Mucosa of rectum (tissue), 2 donors: ENCODE measurements at regions not wholly inside any gene's neighbourhood (a gene's known extent, or its start where the extent isn't known, plus 50 kb on each side); places are given as distances from the start of the nearest gene placed in this dataset.
"Not testable (repeated sequence)": the region's sequence is repeated elsewhere in the genome, so short reads cannot be mapped to it uniquely, and the experiment has no call there.

Experiments
- H3K27ac ChIP-seq, 2 donors: one replicate each; pipeline ENCODE4 v1.7.0; 2013; ENCODE audit warnings: inconsistent platforms in 2 of 2, low read depth in 2 of 2, low read length in 2 of 2
- H3K27me3 ChIP-seq, 2 donors: one replicate each; pipeline ENCODE4 v1.7.0; 2013; ENCODE audit warnings: low read length in 2 of 2; ENCODE audit not compliant: control insufficient read depth in 2 of 2, insufficient read depth in 2 of 2
- H3K36me3 ChIP-seq, 2 donors: one replicate each; pipeline ENCODE4 v1.7.0; 2013; ENCODE audit warnings: low read length in 2 of 2; ENCODE audit not compliant: control insufficient read depth in 2 of 2, insufficient read depth in 2 of 2
- H3K4me1 ChIP-seq, 2 donors: one replicate each; pipeline ENCODE4 v1.7.0; 2013; ENCODE audit warnings: low read length in 2 of 2, mild to moderate bottlenecking in 1 of 2; ENCODE audit not compliant: control insufficient read depth in 2 of 2, insufficient read depth in 2 of 2
- H3K4me3 ChIP-seq, 2 donors: one replicate each; pipeline ENCODE4 v1.7.0; 2013; ENCODE audit warnings: low read length in 2 of 2
- H3K9ac ChIP-seq, 2 donors: one replicate each; pipeline ENCODE4 v1.7.0; 2013; ENCODE audit warnings: low read length in 2 of 2, low read depth in 1 of 2, mild to moderate bottlenecking in 1 of 2
- H3K9me3 ChIP-seq, 2 donors: one replicate each; pipeline ENCODE4 v1.7.0; 2013; ENCODE audit warnings: low read length in 2 of 2; ENCODE audit not compliant: control insufficient read depth in 2 of 2
- donor health status: healthy.
- donor health status: Normal muscosa, but diverticular disease.

DNA sequence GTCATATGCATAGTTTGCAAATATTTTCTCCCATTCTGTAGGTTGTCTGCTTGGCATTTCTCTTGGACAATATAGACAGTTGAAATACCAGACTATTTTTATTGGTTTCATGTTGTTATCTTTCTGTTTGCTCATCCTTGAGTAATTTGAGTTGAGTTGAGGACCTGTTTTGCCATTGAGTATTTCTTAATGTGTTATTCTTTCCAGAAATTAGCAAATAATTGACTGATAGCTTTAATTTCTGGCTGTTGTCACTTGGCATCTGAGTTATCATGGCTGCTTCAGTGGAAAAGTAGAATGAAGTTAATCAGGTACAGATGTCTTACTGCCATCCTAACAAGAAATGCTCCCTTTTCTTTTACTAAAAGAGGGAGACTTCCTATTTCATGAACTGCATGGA lies 264.8 kb upstream of the DUSP10 start:
- H3K9me3 ChIP-seq: no peaks in the 10 kb centered on the region
- no peaks in the 10 kb centered on the region for H3K4me1 ChIP-seq
- no peaks in the 10 kb centered on the region for H3K36me3 ChIP-seq
- no peak overlapping the region for H3K27ac ChIP-seq
- H3K4me3 ChIP-seq: no peak overlapping the region
- H3K27me3 ChIP-seq: no peaks in the 10 kb centered on the region
- H3K9ac ChIP-seq: no peak overlapping the region

DNA sequence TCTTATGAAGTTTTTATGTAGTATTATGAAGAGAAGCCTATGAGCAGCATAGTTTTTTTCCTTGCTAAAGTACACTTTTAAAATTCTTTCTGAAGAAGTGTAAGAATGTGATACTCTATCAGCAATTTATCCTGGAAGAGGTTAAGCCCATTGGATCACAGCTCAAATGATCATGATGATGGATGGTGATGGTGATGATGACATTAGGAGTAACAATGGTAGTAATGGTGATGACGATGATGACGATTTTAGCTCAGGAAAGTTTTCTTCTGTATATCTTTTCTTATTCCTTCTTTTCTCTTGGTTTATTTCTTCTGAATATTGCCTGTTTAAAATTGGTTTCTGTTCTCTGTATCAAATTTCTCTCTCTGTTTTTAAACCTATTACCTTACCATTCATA lies 262.9 kb upstream of the DUSP10 start:
- Histone ChIP-seq H3K27me3 (no peaks in the 10 kb centered on the region), H3K4me1 (no peaks in the 10 kb centered on the region), H3K36me3 (no peaks in the 10 kb centered on the region), H3K9me3 (no peaks in the 10 kb centered on the region), H3K9ac (no peak overlapping the region), H3K4me3 (no peak overlapping the region), H3K27ac (no peak overlapping the region)

DNA sequence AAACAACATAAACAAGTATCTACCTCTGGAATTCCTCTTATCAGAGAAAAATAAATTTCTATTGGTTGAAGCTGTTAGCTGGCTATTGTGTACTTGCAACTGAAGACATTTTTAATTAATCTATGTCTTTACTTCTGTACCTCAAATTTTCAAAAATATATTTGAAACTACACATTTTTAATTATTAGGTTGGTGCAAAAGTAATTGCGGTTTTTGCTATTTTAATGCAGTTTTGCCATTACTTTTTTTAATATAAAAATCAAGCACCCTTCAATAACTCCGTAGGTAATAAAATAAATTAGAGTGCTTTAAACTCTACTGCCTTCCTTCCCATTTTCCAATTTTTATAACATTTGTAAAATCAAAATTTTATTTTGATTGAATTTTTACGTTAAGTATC lies 262.1 kb upstream of the DUSP10 start:
- H3K9me3 ChIP-seq: no peaks in the 10 kb centered on the region
- no peak overlapping the region for H3K9ac ChIP-seq
- no peaks in the 10 kb centered on the region for H3K27me3 ChIP-seq
- H3K36me3 ChIP-seq: no peaks in the 10 kb centered on the region
- no peak overlapping the region for H3K27ac ChIP-seq
- no peaks in the 10 kb centered on the region for H3K4me1 ChIP-seq
- no peak overlapping the region for H3K4me3 ChIP-seq

DNA sequence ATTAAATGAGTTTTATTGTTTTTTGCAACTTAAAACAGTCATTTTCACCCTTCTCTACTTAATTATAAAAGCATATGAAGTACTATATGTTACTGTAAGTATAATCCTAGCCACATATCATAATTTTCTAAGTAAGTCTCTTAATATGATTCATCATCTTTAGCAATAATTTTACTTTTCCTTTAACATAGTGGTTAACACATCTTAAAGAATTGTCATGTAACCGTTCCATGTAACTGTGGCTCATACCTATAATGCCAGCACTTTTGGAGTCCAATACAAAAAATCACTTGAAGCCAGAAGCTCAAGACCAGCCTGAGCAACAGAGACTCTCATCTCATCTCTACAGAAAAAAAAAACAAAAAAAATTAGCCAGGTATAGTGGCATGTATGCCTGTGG lies 260.6 kb upstream of the DUSP10 start:
- no peak overlapping the region for H3K9ac ChIP-seq

DNA sequence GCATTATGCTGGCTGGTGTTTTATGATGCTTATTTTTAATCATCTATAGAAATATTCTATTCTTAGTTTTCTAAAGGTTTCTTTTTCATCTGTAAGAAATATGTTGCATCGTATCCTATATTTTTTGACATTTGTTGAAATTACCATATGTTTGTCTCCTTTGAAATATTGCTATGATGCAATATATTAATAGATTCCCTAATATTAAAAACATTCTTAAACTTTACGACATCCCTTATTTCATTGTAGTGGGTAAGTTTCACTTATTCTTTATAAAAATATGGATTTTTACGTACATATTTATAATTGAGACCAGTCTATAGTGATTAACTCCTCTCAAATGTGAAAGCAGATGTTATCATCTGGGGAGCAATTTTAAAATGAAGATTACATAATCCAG lies 258.2 kb upstream of the DUSP10 start:
- H3K27ac ChIP-seq: no peak overlapping the region
- H3K36me3 ChIP-seq: no peaks in the 10 kb centered on the region
- H3K9me3 ChIP-seq: no peaks in the 10 kb centered on the region
- H3K9ac ChIP-seq: no peak overlapping the region
- no peaks in the 10 kb centered on the region for H3K27me3 ChIP-seq
- H3K4me3 ChIP-seq: no peak overlapping the region
- H3K4me1 ChIP-seq: no peaks in the 10 kb centered on the region

More for the DNA sequence above, 260.6 kb upstream of the DUSP10 start:
- H3K4me1 ChIP-seq: no peaks in the 10 kb centered on the region
- no peaks in the 10 kb centered on the region for H3K9me3 ChIP-seq
- H3K27me3 ChIP-seq: no peaks in the 10 kb centered on the region
- H3K4me3 ChIP-seq: no peak overlapping the region
- H3K36me3 ChIP-seq: no peaks in the 10 kb centered on the region
- no peak overlapping the region for H3K27ac ChIP-seq

DNA sequence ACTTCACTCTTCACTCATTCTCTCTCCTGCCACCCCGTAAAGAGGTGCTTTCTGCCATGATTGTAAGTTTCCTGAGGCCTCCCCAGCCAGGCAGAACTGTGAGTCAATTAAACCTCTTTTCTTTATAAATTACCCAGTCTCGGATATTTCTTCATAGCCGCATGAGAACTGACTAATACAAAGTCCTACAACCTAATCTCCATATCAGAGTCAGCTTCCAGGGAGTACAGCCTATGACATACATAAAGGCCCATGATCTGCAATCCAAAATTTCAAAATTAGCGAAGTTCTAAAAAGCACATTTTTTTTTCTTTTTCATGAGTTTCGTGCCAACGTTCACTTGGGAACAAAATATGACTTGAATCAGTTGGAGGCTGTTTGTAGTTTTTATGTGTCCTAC lies 256.9 kb upstream of the DUSP10 start:
- Histone ChIP-seq H3K9me3 (no peaks in the 10 kb centered on the region), H3K4me1 (no peaks in the 10 kb centered on the region), H3K27me3 (no peaks in the 10 kb centered on the region), H3K36me3 (no peaks in the 10 kb centered on the region), H3K4me3 (no peak overlapping the region), H3K27ac (no peak overlapping the region), H3K9ac (no peak overlapping the region)

DNA sequence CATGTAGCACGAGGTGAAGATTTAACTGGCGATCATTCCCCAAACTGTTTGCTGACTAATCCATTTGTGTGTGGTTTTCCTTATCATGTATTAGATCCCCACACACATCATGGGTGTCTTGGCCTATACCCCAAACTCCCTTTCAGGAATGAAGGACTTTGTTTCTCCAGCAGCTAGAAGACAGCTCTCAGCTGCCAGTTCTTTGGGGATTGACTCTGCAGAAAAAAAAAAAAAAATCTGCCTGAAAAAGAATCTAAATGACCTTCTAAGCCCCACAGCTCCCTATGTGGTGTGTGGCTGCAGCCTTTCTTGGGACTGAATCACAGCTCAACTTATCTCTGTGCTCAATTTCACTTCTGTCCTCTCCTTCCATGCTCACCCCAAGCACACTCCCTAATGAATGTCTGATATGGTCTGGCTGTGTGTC lies 256.3 kb upstream of the DUSP10 start:
- no peak overlapping the region for H3K4me3 ChIP-seq
- H3K4me1 ChIP-seq: no peaks in the 10 kb centered on the region
- H3K9ac ChIP-seq: no peak overlapping the region
- H3K27me3 ChIP-seq: no peaks in the 10 kb centered on the region
- H3K9me3 ChIP-seq: no peaks in the 10 kb centered on the region
- no peaks in the 10 kb centered on the region for H3K36me3 ChIP-seq
- H3K27ac ChIP-seq: no peak overlapping the region

DNA sequence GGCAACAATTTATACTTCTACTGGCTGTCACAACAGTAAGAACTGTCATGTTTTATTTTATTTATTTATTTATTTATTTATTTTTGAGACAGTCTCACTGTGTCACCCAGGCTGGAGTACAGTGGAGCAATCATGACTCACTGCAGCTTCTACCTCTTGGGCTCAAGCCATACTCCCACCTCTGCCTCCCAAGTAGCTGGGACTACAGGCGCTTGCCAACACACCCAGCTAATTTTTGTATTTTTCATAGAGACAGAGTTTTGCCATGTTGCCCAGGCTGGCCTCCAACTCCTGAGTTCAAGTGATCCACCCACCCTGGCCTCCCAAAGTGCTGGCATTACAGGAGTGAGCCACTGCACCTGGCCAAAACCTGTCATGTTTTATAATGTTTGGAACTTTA lies 255.1 kb upstream of the DUSP10 start:
- not testable (repeated sequence) for H3K36me3 ChIP-seq, H3K9me3 ChIP-seq

DNA sequence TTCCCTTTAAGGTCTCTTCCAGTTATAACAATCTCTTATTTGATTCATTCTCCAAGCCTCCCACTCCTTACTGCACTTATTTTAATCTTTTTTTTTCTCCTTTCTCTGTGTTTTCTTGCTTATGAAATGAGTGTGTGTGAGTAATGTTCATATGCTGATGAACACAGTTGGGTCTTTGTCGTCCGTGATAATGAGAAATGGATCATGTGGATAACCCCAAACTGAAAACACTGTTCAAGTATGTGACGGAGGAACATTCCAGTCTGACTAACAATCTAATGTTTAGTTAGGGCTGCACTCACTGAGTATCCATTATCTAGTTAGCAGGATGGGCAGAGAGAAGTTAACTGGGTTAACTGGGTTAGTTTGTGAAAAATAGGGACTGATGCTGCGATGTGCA lies 253.1 kb upstream of the DUSP10 start:
- H3K4me3 ChIP-seq: no peak overlapping the region
- H3K9ac ChIP-seq: no peak overlapping the region
- H3K27me3 ChIP-seq: no peaks in the 10 kb centered on the region
- no peak overlapping the region for H3K27ac ChIP-seq
- H3K36me3 ChIP-seq: no peaks in the 10 kb centered on the region
- no peaks in the 10 kb centered on the region for H3K9me3 ChIP-seq
- no peaks in the 10 kb centered on the region for H3K4me1 ChIP-seq

More for the DNA sequence above, 255.1 kb upstream of the DUSP10 start:
- not testable (repeated sequence) for H3K9ac ChIP-seq, H3K27me3 ChIP-seq, H3K27ac ChIP-seq, H3K4me3 ChIP-seq, H3K4me1 ChIP-seq

DNA sequence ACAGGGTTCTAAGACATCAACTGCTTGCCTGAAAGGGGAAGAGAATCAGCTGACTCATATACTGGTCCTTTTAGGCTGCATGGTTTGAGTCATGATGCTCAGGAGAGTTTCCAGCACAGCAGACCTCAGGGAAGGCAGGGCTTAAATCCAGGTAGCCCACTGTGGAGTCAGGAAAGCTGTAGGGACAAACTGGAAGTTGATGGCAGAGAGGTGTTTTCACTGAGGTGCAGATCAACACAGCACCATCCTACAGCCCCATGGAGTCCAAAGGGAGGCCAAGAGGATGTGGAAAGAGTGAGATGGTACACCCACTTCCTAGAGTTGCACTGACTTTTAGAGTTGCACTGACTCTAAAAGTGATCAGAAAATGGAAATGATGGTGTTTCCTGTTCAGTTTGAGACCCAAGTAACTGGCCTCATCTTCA lies 252.4 kb upstream of the DUSP10 start:
- Histone ChIP-seq H3K36me3 (no peaks in the 10 kb centered on the region), H3K9me3 (no peaks in the 10 kb centered on the region), H3K4me3 (no peak overlapping the region), H3K27ac (no peak overlapping the region), H3K27me3 (no peaks in the 10 kb centered on the region), H3K9ac (no peak overlapping the region), H3K4me1 (no peaks in the 10 kb centered on the region)

DNA sequence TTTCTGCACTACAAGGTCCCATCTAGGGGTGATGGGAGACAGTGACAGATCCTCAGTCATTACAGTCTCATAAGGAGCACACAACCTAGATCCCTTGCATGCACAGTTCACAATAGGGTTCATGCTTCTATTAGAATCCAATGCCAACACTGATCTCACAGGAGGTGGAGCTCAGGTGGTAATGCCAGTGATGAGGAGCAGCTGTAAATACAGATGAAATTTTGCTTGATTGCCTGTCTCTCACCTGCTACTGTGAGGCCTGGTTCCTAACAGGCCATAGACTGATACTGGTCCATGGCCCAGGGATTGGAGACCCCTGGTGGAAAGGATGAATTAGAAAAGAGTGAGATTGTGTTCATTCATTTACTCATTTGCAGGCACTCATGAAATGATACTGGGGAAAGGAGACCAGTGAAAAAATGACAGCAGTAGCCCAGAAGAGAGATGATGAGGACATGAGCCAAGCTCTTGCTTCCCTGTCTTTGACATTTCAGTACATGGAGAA lies 251.6 kb upstream of the DUSP10 start:
- Histone ChIP-seq H3K4me1 (no peaks in the 10 kb centered on the region), H3K9me3 (no peaks in the 10 kb centered on the region), H3K9ac (no peak overlapping the region), H3K36me3 (no peaks in the 10 kb centered on the region), H3K27me3 (no peaks in the 10 kb centered on the region), H3K27ac (no peak overlapping the region), H3K4me3 (no peak overlapping the region)
